ENCODE measurements at regions not wholly inside any gene's neighbourhood (a gene's known extent, or its start where the extent isn't known, plus 50 kb on each side); places are given as distances from the start of the nearest gene placed in this dataset.

DNA sequence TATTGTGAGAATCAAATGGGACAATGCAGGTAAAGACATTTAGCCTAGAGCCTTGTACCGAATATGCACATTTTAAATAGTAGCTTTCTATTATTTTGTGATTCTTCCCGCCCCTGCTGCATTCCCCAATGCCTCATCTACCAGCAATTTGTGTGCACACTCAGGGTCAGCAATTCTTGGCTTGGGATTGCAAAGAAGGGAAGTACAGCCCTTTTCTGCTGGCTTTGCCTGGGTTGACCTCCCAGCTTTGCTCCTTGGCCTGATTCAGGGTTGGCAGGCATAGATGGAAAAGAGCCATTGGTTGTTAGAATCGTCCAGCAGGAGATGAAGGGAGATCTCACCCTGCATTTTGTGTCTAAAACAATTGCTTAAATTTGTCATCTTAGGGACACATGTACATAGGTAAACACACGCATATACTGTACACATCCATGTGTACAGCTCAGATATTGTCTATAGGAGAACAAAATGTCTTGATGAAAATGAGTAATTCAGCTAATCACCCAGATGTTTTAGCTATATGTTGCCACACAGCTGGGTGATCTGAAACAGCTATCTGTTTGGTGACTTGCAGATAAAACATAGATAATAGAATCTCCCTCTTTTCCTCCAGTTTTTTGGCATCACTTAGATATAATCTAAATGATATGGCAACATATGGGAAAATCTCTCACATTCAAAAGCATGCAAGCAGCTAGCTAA, 340.9 kb upstream of the TBL1XR1 start:
- 62% methylated on average over 4 of the region's 4 CpGs for WGBS
- no peak overlapping the region for H3K9ac ChIP-seq (ENCODE audit: low read depth in 1 of 2, low read length in 2 of 2)
- no peak overlapping the region for H3K4me3 ChIP-seq (ENCODE audit: low read depth in 1 of 3, low read length in 3 of 3)
- H3K27me3 ChIP-seq (ENCODE audit: control insufficient read depth in 4 of 4, insufficient read depth in 4 of 4, low read length in 3 of 4): no peaks in the 10 kb centered on the region
- H3K9me3 ChIP-seq (ENCODE audit: control insufficient read depth in 4 of 4, low read length in 3 of 4): no peaks in the 10 kb centered on the region
- H3K27ac ChIP-seq (ENCODE audit: low read depth in 1 of 2, low read length in 2 of 2): no peak overlapping the region
- H3K4me1 ChIP-seq (ENCODE audit: control insufficient read depth in 4 of 4, insufficient read depth in 4 of 4, low read length in 3 of 4): peaks cover 0 to 13% (median 4%) of the 10 kb centered on the region in 4 donors
- no peak for DNase-seq (ENCODE audit: low spot score)
- H3K36me3 ChIP-seq (ENCODE audit: control insufficient read depth in 4 of 4, insufficient read depth in 3 of 4, low read depth in 1 of 4, low read length in 3 of 4): no peaks in the 10 kb centered on the region
- TF ChIP-seq RXRA (IDR thresholded peaks at IDR 0.05) (peak; percentile 55 to 75), NR2F2 (IDR thresholded peaks at IDR 0.05) (peak; percentile 85), RAD21 (IDR thresholded peaks at IDR 0.05) (peak; percentile 20 to 47), YY1 (IDR thresholded peaks at IDR 0.05) (no peak), FOXA1 (IDR thresholded peaks at IDR 0.05) (no peak), GABPA (IDR thresholded peaks at IDR 0.05 in 1 of 2, conservative IDR thresholded peaks at IDR 0.05 in 1 of 2) (no peak), HNF4A (conservative IDR thresholded peaks at IDR 0.05) (no peak)
- TF ChIP-seq, protein P1, sequence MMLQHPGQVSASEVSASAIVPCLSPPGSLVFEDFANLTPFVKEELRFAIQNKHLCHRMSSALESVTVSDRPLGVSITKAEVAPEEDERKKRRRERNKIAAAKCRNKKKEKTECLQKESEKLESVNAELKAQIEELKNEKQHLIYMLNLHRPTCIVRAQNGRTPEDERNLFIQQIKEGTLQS (IDR thresholded peaks at IDR 0.05): no peak
- TF ChIP-seq, protein P2, sequence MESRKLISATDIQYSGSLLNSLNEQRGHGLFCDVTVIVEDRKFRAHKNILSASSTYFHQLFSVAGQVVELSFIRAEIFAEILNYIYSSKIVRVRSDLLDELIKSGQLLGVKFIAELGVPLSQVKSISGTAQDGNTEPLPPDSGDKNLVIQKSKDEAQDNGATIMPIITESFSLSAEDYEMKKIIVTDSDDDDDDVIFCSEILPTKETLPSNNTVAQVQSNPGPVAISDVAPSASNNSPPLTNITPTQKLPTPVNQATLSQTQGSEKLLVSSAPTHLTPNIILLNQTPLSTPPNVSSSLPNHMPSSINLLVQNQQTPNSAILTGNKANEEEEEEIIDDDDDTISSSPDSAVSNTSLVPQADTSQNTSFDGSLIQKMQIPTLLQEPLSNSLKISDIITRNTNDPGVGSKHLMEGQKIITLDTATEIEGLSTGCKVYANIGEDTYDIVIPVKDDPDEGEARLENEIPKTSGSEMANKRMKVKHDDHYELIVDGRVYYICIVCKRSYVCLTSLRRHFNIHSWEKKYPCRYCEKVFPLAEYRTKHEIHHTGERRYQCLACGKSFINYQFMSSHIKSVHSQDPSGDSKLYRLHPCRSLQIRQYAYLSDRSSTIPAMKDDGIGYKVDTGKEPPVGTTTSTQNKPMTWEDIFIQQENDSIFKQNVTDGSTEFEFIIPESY (IDR thresholded peaks at IDR 0.05): no peak

DNA sequence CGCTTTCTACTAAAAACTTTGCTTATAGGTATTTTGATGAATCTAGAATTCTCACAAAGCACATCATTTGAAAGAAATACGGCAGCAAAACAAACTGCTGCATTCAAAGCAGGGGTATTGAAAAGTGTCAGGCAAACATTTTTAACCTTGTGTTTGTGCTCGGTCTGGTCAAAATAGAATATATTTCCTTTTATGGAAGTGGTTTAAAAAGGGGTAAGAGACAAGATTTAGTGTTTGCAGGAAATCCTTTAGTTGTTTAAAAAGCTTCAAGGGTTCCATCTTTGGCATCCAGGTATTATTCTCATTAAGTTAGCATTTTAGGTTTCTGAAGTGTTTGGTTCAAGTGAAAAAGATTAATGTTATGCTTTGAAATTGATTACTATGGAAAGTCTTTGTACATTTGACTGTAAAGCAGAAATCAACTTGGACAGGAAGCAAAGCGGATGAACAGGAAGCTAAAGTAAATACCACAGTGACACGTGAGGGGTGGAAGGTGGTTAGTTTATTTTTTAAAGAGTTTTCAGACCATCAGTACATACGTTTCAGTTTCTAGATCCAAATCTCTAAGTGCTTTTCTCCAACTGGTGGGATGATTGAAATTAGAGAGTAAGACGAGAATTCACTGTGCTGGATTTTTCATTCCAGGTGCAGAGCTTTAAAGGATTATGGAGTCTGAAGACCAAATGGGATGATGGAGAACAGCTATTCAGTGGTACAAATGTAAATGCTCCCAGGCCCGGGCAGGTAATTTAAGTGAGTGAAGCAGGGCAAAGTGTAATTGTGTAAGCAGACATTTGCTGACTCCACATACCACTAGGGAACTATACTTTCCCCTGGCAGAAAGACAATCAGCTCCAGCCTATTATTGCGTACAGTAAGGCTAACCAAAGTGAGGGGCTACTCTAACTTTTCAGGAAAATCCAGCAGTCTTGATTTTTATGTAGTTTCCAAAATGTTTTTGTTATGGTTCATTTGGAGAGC, 341.8 kb upstream of the TBL1XR1 start:
- no peak for TF ChIP-seq HNF4A (conservative IDR thresholded peaks at IDR 0.05)
- TF ChIP-seq, protein P3, sequence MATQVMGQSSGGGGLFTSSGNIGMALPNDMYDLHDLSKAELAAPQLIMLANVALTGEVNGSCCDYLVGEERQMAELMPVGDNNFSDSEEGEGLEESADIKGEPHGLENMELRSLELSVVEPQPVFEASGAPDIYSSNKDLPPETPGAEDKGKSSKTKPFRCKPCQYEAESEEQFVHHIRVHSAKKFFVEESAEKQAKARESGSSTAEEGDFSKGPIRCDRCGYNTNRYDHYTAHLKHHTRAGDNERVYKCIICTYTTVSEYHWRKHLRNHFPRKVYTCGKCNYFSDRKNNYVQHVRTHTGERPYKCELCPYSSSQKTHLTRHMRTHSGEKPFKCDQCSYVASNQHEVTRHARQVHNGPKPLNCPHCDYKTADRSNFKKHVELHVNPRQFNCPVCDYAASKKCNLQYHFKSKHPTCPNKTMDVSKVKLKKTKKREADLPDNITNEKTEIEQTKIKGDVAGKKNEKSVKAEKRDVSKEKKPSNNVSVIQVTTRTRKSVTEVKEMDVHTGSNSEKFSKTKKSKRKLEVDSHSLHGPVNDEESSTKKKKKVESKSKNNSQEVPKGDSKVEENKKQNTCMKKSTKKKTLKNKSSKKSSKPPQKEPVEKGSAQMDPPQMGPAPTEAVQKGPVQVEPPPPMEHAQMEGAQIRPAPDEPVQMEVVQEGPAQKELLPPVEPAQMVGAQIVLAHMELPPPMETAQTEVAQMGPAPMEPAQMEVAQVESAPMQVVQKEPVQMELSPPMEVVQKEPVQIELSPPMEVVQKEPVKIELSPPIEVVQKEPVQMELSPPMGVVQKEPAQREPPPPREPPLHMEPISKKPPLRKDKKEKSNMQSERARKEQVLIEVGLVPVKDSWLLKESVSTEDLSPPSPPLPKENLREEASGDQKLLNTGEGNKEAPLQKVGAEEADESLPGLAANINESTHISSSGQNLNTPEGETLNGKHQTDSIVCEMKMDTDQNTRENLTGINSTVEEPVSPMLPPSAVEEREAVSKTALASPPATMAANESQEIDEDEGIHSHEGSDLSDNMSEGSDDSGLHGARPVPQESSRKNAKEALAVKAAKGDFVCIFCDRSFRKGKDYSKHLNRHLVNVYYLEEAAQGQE (IDR thresholded peaks at IDR 0.05): no peak
- TF ChIP-seq JUND (IDR thresholded peaks at IDR 0.05): no peak
- no peak for TF ChIP-seq TAF1 (conservative IDR thresholded peaks at IDR 0.05)
- TF ChIP-seq RXRA (IDR thresholded peaks at IDR 0.05): no peak
- no peak for TF ChIP-seq EGR1 (IDR thresholded peaks at IDR 0.05; ENCODE audit: low read depth in 2 of 2)
- no peak for TF ChIP-seq HNF4G (IDR thresholded peaks at IDR 0.05)
- TF ChIP-seq, protein P1 (IDR thresholded peaks at IDR 0.05): no peak
- 60% methylated on average over 9 of the region's 9 CpGs for WGBS
- H3K9me3 ChIP-seq (ENCODE audit: control insufficient read depth in 4 of 4, low read length in 3 of 4): no peaks in the 10 kb centered on the region
- H3K27me3 ChIP-seq (ENCODE audit: control insufficient read depth in 4 of 4, insufficient read depth in 4 of 4, low read length in 3 of 4): no peaks in the 10 kb centered on the region
- no peak overlapping the region for H3K27ac ChIP-seq (ENCODE audit: low read depth in 1 of 2, low read length in 2 of 2)
- H3K4me3 ChIP-seq (ENCODE audit: low read depth in 1 of 3, low read length in 3 of 3): no peak overlapping the region
- H3K36me3 ChIP-seq (ENCODE audit: control insufficient read depth in 4 of 4, insufficient read depth in 3 of 4, low read depth in 1 of 4, low read length in 3 of 4): no peaks in the 10 kb centered on the region
- H3K4me1 ChIP-seq (ENCODE audit: control insufficient read depth in 4 of 4, insufficient read depth in 4 of 4, low read length in 3 of 4): peaks cover 0 to 13% (median 4%) of the 10 kb centered on the region in 4 donors
- H3K9ac ChIP-seq (ENCODE audit: low read depth in 1 of 2, low read length in 2 of 2): no peak overlapping the region
- DNase-seq (ENCODE audit: low spot score): no peak
